GM12878 (cell line): ENCODE measurements at regions not wholly inside any gene's neighbourhood (a gene's known extent, or its start where the extent isn't known, plus 50 kb on each side); places are given as distances from the start of the nearest gene placed in this dataset.

Source experiments
- ATAC-seq: fragments of 200-7000 bp; cut with Tn5 transposase; 3 replicates; pipeline ENCODE4 v1.9.1; 2020; ENCODE audit warnings: mild to moderate bottlenecking, moderate library complexity
- BruUV-seq: library from RNA; stranded (reverse); fragments of 400-500 nt; replicated peaks from 2 replicates; lab custom pipeline; 2021; lab: Mats Ljungman, UMichigan
- CTCF ChIA-PET: fragments of 300-600 bp; sonication (Branson Sonifier 250); formaldehyde crosslinking; extraction: SDS; loops from one replicate; lab custom pipeline; 2021; ENCODE audit warnings: inconsistent platforms; lab: Yijun Ruan, JAX
- POLR2A ChIA-PET: fragments of 350-600 bp; formaldehyde crosslinking; extraction: SDS; loops from one replicate; lab custom pipeline; 2021; ENCODE audit warnings: inconsistent platforms; lab: Charles Lee
- RAD21 ChIA-PET: fragments of 300-600 bp; sonication (Branson Sonifier 250); formaldehyde crosslinking; loops from one replicate; lab custom pipeline; 2023; ENCODE audit warnings: antibody characterized with exemption; ENCODE audit not compliant: unreplicated experiment; lab: Charles Lee
- SMC1A ChIA-PET: fragments of 300-600 bp; sonication (Branson Sonifier 250); formaldehyde crosslinking; loops from one replicate; lab custom pipeline; 2023; ENCODE audit not compliant: unreplicated experiment, uncharacterized antibody; lab: Charles Lee
- DNase-seq: peaks from one replicate; pipeline ENCODE4 v3.0.0-alpha.2; 2011; ENCODE audit warnings: low read depth, low spot score
- FAIRE-seq: peaks from 3 replicates; lab custom pipeline; 2011; peaks lifted over from hg19 to GRCh38; lab: Jason Lieb, UNC
- H2AFZ ChIP-seq: 2 replicates; pipeline ENCODE4 v1.6.0; 2011; ENCODE audit warnings: low read depth, low read length, control low read depth; ENCODE audit not compliant: control insufficient read depth
- H3K27ac ChIP-seq: 2 replicates; pipeline ENCODE4 v1.5.1; 2011; ENCODE audit warnings: control low read depth; ENCODE audit not compliant: control insufficient read depth, insufficient read depth
- H3K27me3 ChIP-seq, 2 experiments: replicated peaks in 1 of 2; 2 replicates each; pipeline versions ENCODE4 v1.6.0 to v1.6.1; 2011; ENCODE audit warnings: low read length in 1 of 2; ENCODE audit not compliant: control insufficient read depth in 2 of 2, insufficient read depth in 2 of 2
- H3K36me3 ChIP-seq, 2 experiments: 2 replicates each; pipeline ENCODE4 v1.5.1; 2011; ENCODE audit warnings: low read length in 1 of 2; ENCODE audit not compliant: control insufficient read depth in 2 of 2, insufficient read depth in 2 of 2
- H3K4me1 ChIP-seq: 2 replicates; pipeline ENCODE4 v1.6.1; 2011; ENCODE audit warnings: mild to moderate bottlenecking, low read length, moderate library complexity, mixed read lengths; ENCODE audit not compliant: control insufficient read depth, insufficient read depth
- H3K4me2 ChIP-seq: 2 replicates; pipeline ENCODE4 v1.6.0; 2011; ENCODE audit warnings: control low read depth; ENCODE audit not compliant: control insufficient read depth, insufficient read depth
- H3K4me3 ChIP-seq: fragments of 200-600 bp; sonication (generic); 2 replicates; pipeline ENCODE4 v1.5.1; 2016
- H3K79me2 ChIP-seq: 2 replicates; pipeline ENCODE4 v1.6.0; 2011; ENCODE audit warnings: low read length; ENCODE audit not compliant: control insufficient read depth, insufficient read depth
- H3K9ac ChIP-seq: 2 replicates; pipeline ENCODE4 v1.8.0; 2011; ENCODE audit warnings: low read length, control low read depth, mixed read lengths; ENCODE audit not compliant: control insufficient read depth, insufficient read depth
- H3K9me3 ChIP-seq: replicated peaks from 3 replicates; pipeline ENCODE4 v1.5.1; 2011; ENCODE audit warnings: mild to moderate bottlenecking, low read length; ENCODE audit not compliant: control insufficient read depth, insufficient read depth
- H4K20me1 ChIP-seq: 2 replicates; pipeline ENCODE4 v1.6.0; 2011; ENCODE audit not compliant: control insufficient read depth, insufficient read depth
- BRCA1 ChIP-seq: IDR thresholded peaks from 2 replicates; pipeline ENCODE4 v1.6.1; 2011; ENCODE audit warnings: low read depth, low read length, improper control_type of control experiment
- CEBPB ChIP-seq, 2 experiments: fragments of 150-350 bp in 1 of 2; IDR thresholded peaks; 2 replicates each; pipeline ENCODE4 v1.6.1; 2012 to 2014; ENCODE audit warnings: low read depth in 2 of 2, low read length in 2 of 2, borderline replicate concordance in 1 of 2, inconsistent platforms in 1 of 2
- CHD4 ChIP-seq: fragments of 200-600 bp; sonication (generic); IDR thresholded peaks from 2 replicates; pipeline ENCODE4 v1.6.1; 2016; ENCODE audit warnings: mild to moderate bottlenecking
- CREB1 ChIP-seq: IDR thresholded peaks from 2 replicates; pipeline ENCODE4 v1.6.1; 2012; ENCODE audit warnings: low read depth, mild to moderate bottlenecking, inconsistent platforms
- CREM ChIP-seq: IDR thresholded peaks from 2 replicates; pipeline ENCODE4 v1.6.1; 2014; ENCODE audit warnings: antibody characterized with exemption, low read depth
- FOXK2 ChIP-seq: fragments of 450-650 bp; IDR thresholded peaks from 2 replicates; pipeline ENCODE4 v1.6.1; 2017; ENCODE audit warnings: mild to moderate bottlenecking, moderate library complexity
- KDM1A ChIP-seq: fragments of 200-600 bp; sonication (generic); IDR thresholded peaks from 2 replicates; pipeline ENCODE4 v1.6.1; 2016; ENCODE audit warnings: borderline replicate concordance
- MYC ChIP-seq: IDR thresholded peaks from 2 replicates; pipeline ENCODE4 v1.6.1; 2011; ENCODE audit warnings: mild to moderate bottlenecking, low read length, moderate library complexity, inconsistent platforms; ENCODE audit not compliant: insufficient read depth, insufficient replicate concordance, insufficient read length, severe bottlenecking
- NBN ChIP-seq: fragments of 450-650 bp; IDR thresholded peaks from 2 replicates; pipeline ENCODE4 v1.6.1; 2016
- NKRF ChIP-seq: fragments of 450-650 bp; conservative IDR thresholded peaks from 2 replicates; pipeline ENCODE4 v1.6.1; 2017; ENCODE audit warnings: mild to moderate bottlenecking, moderate library complexity
- PRDM15 ChIP-seq: fragments of 450-650 bp; formaldehyde crosslinking; IDR thresholded peaks from 2 replicates; pipeline ENCODE4 v1.4.0; 2020; ENCODE audit warnings: mild to moderate bottlenecking, moderate library complexity
- ZBTB33 ChIP-seq: fragments of 450-650 bp; IDR thresholded peaks from 2 replicates; pipeline ENCODE4 v1.6.1; 2017; ENCODE audit warnings: mild to moderate bottlenecking
- ZBTB4 ChIP-seq: fragments of 450-650 bp; formaldehyde crosslinking; IDR thresholded peaks from 2 replicates; pipeline ENCODE4 v1.4.0; 2022; ENCODE audit warnings: mild to moderate bottlenecking, moderate library complexity
- ZNF622 ChIP-seq: fragments of 450-650 bp; IDR thresholded peaks from 2 replicates; pipeline ENCODE4 v1.6.1; 2017; ENCODE audit warnings: mild to moderate bottlenecking, inconsistent platforms
- WGBS: methylation state at CpG from one replicate; pipeline ENCODE4 v1.1.6; 2016; ENCODE audit warnings: low lambda C conversion rate; ENCODE audit not compliant: insufficient replicate concordance, insufficient coverage; ENCODE audit errors: missing lambda C conversion rate; 5-methylcytosine and 5-hydroxymethylcytosine counted together
- in situ Hi-C: fragments of 300-500 bp; cut with MboI; formaldehyde crosslinking; loops from 9 replicates; pipeline ENCODE4 v1.14.3; 2018; ENCODE audit warnings: mixed read lengths
- intact Hi-C: fragments of 100-400 bp; cut with micrococcal nuclease; formaldehyde crosslinking; loops from one replicate; pipeline ENCODE4 v1.14.2; 2022; ENCODE audit not compliant: unreplicated experiment

- intact Hi-C loops = no loop called here
- SMC1A ChIA-PET = interaction anchor here (1.1 to 1.5 kb wide), 2 partner anchors 45 to 77 kb away, joined by 4 read pairs; no protein-coding TSS in a partner anchor
- FAIRE-seq = no peak
- TF ChIP-seq FOXK2 (no peak), CREM (no peak), NKRF (no peak), CHD4 (no peak), ZBTB4 (CRISPR knock-in tag) (no peak), CEBPB (IDR thresholded peaks at IDR 0.05; ENCODE audit: borderline replicate concordance in 1 of 2, low read depth in 2 of 2, low read length in 2 of 2) (no peak), NBN (no peak), KDM1A (no peak), CREB1 (no peak), ZNF622 (no peak), BRCA1 (no peak), ZBTB33 (no peak), MYC (no peak), PRDM15 (CRISPR knock-in tag) (no peak)
Measured at GRCh38 chr2:206387808-206388207, 55.5 kb upstream of the ADAM23 start.

More at GRCh38 chr2:206387808-206388207, 55.5 kb upstream of the ADAM23 start:
- Histone ChIP-seq H3K36me3 (no peaks in the 10 kb centered on the region), H2AFZ (no peak overlapping the region), H3K4me2 (no peak overlapping the region), H3K27ac (no peak overlapping the region), H4K20me1 (no peaks in the 10 kb centered on the region), H3K9ac (no peak overlapping the region), H3K4me3 (no peak overlapping the region), H3K27me3 (no peaks in the 10 kb centered on the region), H3K4me1 (no peaks in the 10 kb centered on the region), H3K9me3 (no peaks in the 10 kb centered on the region), H3K79me2 (no peaks in the 10 kb centered on the region)
- 22% methylated on average over 3 of the region's 3 CpGs for WGBS
- no TSS peak for BruUV-seq
- ChIA-PET POLR2A (no interaction called here), RAD21 (no interaction called here), CTCF (no interaction called here)
- DNase-seq (no peak), ATAC-seq (no peak)
- in situ Hi-C loops = no loop called here
